IMR-90 (cell line): ENCODE measurements at regions not wholly inside any gene's neighbourhood (a gene's known extent, or its start where the extent isn't known, plus 50 kb on each side); places are given as distances from the start of the nearest gene placed in this dataset.

Source experiments
- ATAC-seq: fragments of 200-7000 bp; cut with Tn5 transposase; 2 replicates; pipeline ENCODE4 v1.9.1; 2020; ENCODE audit warnings: low read depth, mild to moderate bottlenecking, moderate library complexity
- BruUV-seq: library from RNA; stranded (reverse); fragments of 400-500 nt; replicated peaks from 2 replicates; lab custom pipeline; 2021; lab: Mats Ljungman, UMichigan
- CTCF ChIA-PET: fragments of 300-600 bp; formaldehyde crosslinking; extraction: SDS; loops from one replicate; lab custom pipeline; 2021; ENCODE audit warnings: antibody characterized with exemption; lab: Yijun Ruan, JAX
- POLR2A ChIA-PET: fragments of 300-600 bp; sonication (Branson Sonifier 250); formaldehyde crosslinking; loops from one replicate; lab custom pipeline; 2022; ENCODE audit warnings: antibody characterized with exemption; ENCODE audit not compliant: unreplicated experiment; lab: Charles Lee
- DNase-seq: peaks from one replicate; pipeline ENCODE4 v3.0.0; 2013
- H2AFZ ChIP-seq: replicated peaks from 2 replicates; pipeline ENCODE3; 2013; ENCODE audit warnings: low read length, mild to moderate bottlenecking; ENCODE audit not compliant: poor library complexity
- H2AK5ac ChIP-seq: 2 replicates; pipeline ENCODE4 v1.6.1; 2013; ENCODE audit warnings: low read depth, low read length, inconsistent platforms
- H2AK9ac ChIP-seq: replicated peaks from 2 replicates; pipeline ENCODE3; 2013; ENCODE audit warnings: mild to moderate bottlenecking, low read depth, low read length, moderate library complexity; ENCODE audit not compliant: poor library complexity
- H2BK120ac ChIP-seq: 2 replicates; pipeline ENCODE4 v1.6.1; 2013; ENCODE audit warnings: low read depth, low read length, inconsistent platforms
- H2BK15ac ChIP-seq: 3 replicates; pipeline ENCODE4 v1.6.1; 2013; ENCODE audit warnings: low read depth, low read length, inconsistent platforms
- H2BK20ac ChIP-seq: 2 replicates; pipeline ENCODE4 v1.6.1; 2013; ENCODE audit warnings: low read depth, mild to moderate bottlenecking, inconsistent platforms, low read length, moderate library complexity
- H2BK5ac ChIP-seq: 2 replicates; pipeline ENCODE4 v1.6.1; 2013; ENCODE audit warnings: mild to moderate bottlenecking, low read depth, low read length, inconsistent platforms; ENCODE audit not compliant: poor library complexity, severe bottlenecking
- H3K14ac ChIP-seq: replicated peaks from 2 replicates; pipeline ENCODE4 v1.6.1; 2013; ENCODE audit warnings: low read depth, low read length, inconsistent platforms
- H3K18ac ChIP-seq: 2 replicates; pipeline ENCODE4 v1.6.1; 2013; ENCODE audit warnings: low read depth, low read length, control low read depth
- H3K23ac ChIP-seq: 2 replicates; pipeline ENCODE4 v1.6.1; 2013; ENCODE audit warnings: low read depth, low read length, inconsistent platforms
- H3K27ac ChIP-seq: 2 replicates; pipeline ENCODE4 v1.5.1; 2013; ENCODE audit warnings: mild to moderate bottlenecking, control low read depth, low read length; ENCODE audit not compliant: insufficient read depth
- H3K27me3 ChIP-seq: 2 replicates; pipeline ENCODE4 v1.6.1; 2013; ENCODE audit warnings: low read length; ENCODE audit not compliant: control insufficient read depth, insufficient read depth
- H3K36me3 ChIP-seq: 2 replicates; pipeline ENCODE4 v1.6.1; 2013; ENCODE audit warnings: low read length, mixed read lengths; ENCODE audit not compliant: control insufficient read depth, insufficient read depth
- H3K4ac ChIP-seq: 2 replicates; pipeline ENCODE4 v1.6.1; 2013; ENCODE audit warnings: low read depth, low read length, inconsistent platforms
- H3K4me1 ChIP-seq: 2 replicates; pipeline ENCODE4 v1.6.1; 2013; ENCODE audit warnings: low read length, mixed read lengths; ENCODE audit not compliant: control insufficient read depth, insufficient read depth
- H3K4me2 ChIP-seq: 2 replicates; pipeline ENCODE4 v1.6.1; 2013; ENCODE audit warnings: low read depth, mild to moderate bottlenecking, control low read depth, low read length, moderate library complexity
- H3K4me3 ChIP-seq: 2 replicates; pipeline ENCODE4 v1.5.1; 2013; ENCODE audit warnings: low read depth, mild to moderate bottlenecking, control low read depth, low read length, moderate library complexity; ENCODE audit not compliant: insufficient read depth
- H3K56ac ChIP-seq: 2 replicates; pipeline ENCODE4 v1.6.1; 2013; ENCODE audit warnings: low read length, inconsistent platforms; ENCODE audit not compliant: insufficient read depth; ENCODE audit errors: extremely low read depth
- H3K79me1 ChIP-seq, 2 experiments: 2 replicates each; pipeline ENCODE4 v1.6.1; 2013; ENCODE audit warnings: low read length in 2 of 2, inconsistent platforms in 1 of 2, low read depth in 1 of 2
- H3K9ac ChIP-seq: 2 replicates; pipeline ENCODE4 v1.6.1; 2013; ENCODE audit warnings: low read depth, low read length, control low read depth
- H3K9me1 ChIP-seq: 2 replicates; pipeline ENCODE4 v1.6.1; 2013; ENCODE audit warnings: low read length, inconsistent platforms; ENCODE audit not compliant: insufficient read depth
- H3K9me3 ChIP-seq: 2 replicates; pipeline ENCODE4 v1.6.1; 2013; ENCODE audit warnings: low read length; ENCODE audit not compliant: control insufficient read depth, insufficient read depth
- H4K20me1 ChIP-seq: 2 replicates; pipeline ENCODE4 v1.6.1; 2013; ENCODE audit warnings: low read length, inconsistent platforms; ENCODE audit not compliant: insufficient read depth
- H4K5ac ChIP-seq: 2 replicates; pipeline ENCODE4 v1.6.1; 2013; ENCODE audit warnings: mild to moderate bottlenecking, low read depth, low read length, control low read depth
- H4K8ac ChIP-seq, 2 experiments: 2 replicates each; pipeline ENCODE4 v1.6.1; 2013; ENCODE audit warnings: low read depth in 2 of 2, low read length in 2 of 2, control low read depth in 1 of 2, inconsistent platforms in 1 of 2
- H4K91ac ChIP-seq: 2 replicates; pipeline ENCODE4 v1.6.1; 2013; ENCODE audit warnings: low read depth, low read length, inconsistent platforms; ENCODE audit not compliant: insufficient read depth
- CEBPB ChIP-seq: IDR thresholded peaks from 2 replicates; pipeline ENCODE4 v1.6.1; 2012; ENCODE audit warnings: low read depth, low read length, improper control_type of control experiment
- CHD1 ChIP-seq: IDR thresholded peaks from 2 replicates; pipeline ENCODE4 v1.6.1; 2012; ENCODE audit warnings: low read depth, low read length, improper control_type of control experiment
- CTCF ChIP-seq: conservative IDR thresholded peaks from 2 replicates; pipeline ENCODE4 v1.5.1; 2012; ENCODE audit warnings: mild to moderate bottlenecking, low read depth, low read length, improper control_type of control experiment
- FOS ChIP-seq: fragments of 150-350 bp; IDR thresholded peaks from 2 replicates; pipeline ENCODE4 v1.6.1; 2016; ENCODE audit warnings: low read depth, low read length
- MAFK ChIP-seq: IDR thresholded peaks from 2 replicates; pipeline ENCODE4 v1.6.1; 2012; ENCODE audit warnings: low read depth, low read length, improper control_type of control experiment
- MAZ ChIP-seq: IDR thresholded peaks from 2 replicates; pipeline ENCODE4 v1.6.1; 2012; ENCODE audit warnings: low read depth, mild to moderate bottlenecking, low read length, improper control_type of control experiment, moderate library complexity, borderline replicate concordance
- RFX5 ChIP-seq: IDR thresholded peaks from 2 replicates; pipeline ENCODE4 v1.8.0; 2012; ENCODE audit warnings: low read depth, mild to moderate bottlenecking, low read length, moderate library complexity
- dilution Hi-C: fragments of 300-500 bp; cut with HindIII; formaldehyde crosslinking; loops from one replicate; pipeline ENCODE4 v1.14.3; 2018; ENCODE audit warnings: low sequenced_read_pairs; ENCODE audit not compliant: unreplicated experiment
- in situ Hi-C: fragments of 300-500 bp; cut with MboI; formaldehyde crosslinking; loops from 3 replicates; pipeline ENCODE4 v1.14.3; 2019; ENCODE audit warnings: low sequenced_read_pairs, inconsistent platforms, mixed read lengths
- intact Hi-C: fragments of 100-400 bp; cut with micrococcal nuclease; formaldehyde crosslinking; loops from 2 replicates; pipeline ENCODE4 v1.10.0; 2022
- TF ChIP-seq, protein P1 (sequence below): fragments of 150-350 bp; IDR thresholded peaks from 2 replicates; pipeline ENCODE4 v1.6.1; 2016; ENCODE audit warnings: low read depth, mild to moderate bottlenecking, low read length, moderate library complexity, borderline replicate concordance
- TF ChIP-seq, protein P2 (sequence below): fragments of 150-350 bp; IDR thresholded peaks from 2 replicates; pipeline ENCODE4 v1.6.1; 2017; ENCODE audit warnings: mild to moderate bottlenecking, antibody characterized with exemption, low read length, low read depth

GRCh38 chr7:84912018-84912417, 274.8 kb downstream of the SEMA3D start:
- no peak overlapping the region for H3K14ac ChIP-seq
- no peak overlapping the region for H4K5ac ChIP-seq
- H2BK120ac ChIP-seq, result no peak overlapping the region
- no peak overlapping the region for H3K18ac ChIP-seq
- peaks cover 6% of the 10 kb centered on the region for H3K4me1 ChIP-seq
- no peaks in the 10 kb centered on the region for H3K79me1 ChIP-seq
- H3K4me2 ChIP-seq, result no peak overlapping the region
- dilution Hi-C loops (no loop called here), in situ Hi-C loops (no loop called here), intact Hi-C loops (no loop called here)
- H4K91ac ChIP-seq, result no peak overlapping the region
- no peaks in the 10 kb centered on the region for H3K9me3 ChIP-seq
- no peak overlapping the region for H2AK5ac ChIP-seq
- no peaks in the 10 kb centered on the region for H3K27me3 ChIP-seq
- H3K4me3 ChIP-seq, result no peak overlapping the region
- H3K23ac ChIP-seq, result no peak overlapping the region
- no peak overlapping the region for H2BK20ac ChIP-seq
- H4K8ac ChIP-seq, result no peak overlapping the region
- no peaks in the 10 kb centered on the region for H3K36me3 ChIP-seq
- ChIA-PET POLR2A (interaction anchor here (0.8 kb wide), 1 partner anchor 23 kb away, joined by 3 read pairs; no protein-coding TSS in a partner anchor), CTCF (no interaction called here)
- no peak overlapping the region for H2AFZ ChIP-seq
- no peak overlapping the region for H3K4ac ChIP-seq
- no peak for DNase-seq
- no peak overlapping the region for H2AK9ac ChIP-seq
- no TSS peak for BruUV-seq
- no peak for ATAC-seq
- TF ChIP-seq CTCF (no peak), CEBPB (no peak), RFX5 (no peak), MAZ (no peak), CHD1 (no peak), MAFK (no peak), FOS (no peak)
- TF ChIP-seq, protein P1, sequence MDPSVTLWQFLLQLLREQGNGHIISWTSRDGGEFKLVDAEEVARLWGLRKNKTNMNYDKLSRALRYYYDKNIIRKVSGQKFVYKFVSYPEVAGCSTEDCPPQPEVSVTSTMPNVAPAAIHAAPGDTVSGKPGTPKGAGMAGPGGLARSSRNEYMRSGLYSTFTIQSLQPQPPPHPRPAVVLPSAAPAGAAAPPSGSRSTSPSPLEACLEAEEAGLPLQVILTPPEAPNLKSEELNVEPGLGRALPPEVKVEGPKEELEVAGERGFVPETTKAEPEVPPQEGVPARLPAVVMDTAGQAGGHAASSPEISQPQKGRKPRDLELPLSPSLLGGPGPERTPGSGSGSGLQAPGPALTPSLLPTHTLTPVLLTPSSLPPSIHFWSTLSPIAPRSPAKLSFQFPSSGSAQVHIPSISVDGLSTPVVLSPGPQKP, result no peak
- TF ChIP-seq, protein P2, sequence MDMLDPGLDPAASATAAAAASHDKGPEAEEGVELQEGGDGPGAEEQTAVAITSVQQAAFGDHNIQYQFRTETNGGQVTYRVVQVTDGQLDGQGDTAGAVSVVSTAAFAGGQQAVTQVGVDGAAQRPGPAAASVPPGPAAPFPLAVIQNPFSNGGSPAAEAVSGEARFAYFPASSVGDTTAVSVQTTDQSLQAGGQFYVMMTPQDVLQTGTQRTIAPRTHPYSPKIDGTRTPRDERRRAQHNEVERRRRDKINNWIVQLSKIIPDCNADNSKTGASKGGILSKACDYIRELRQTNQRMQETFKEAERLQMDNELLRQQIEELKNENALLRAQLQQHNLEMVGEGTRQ, result no peak
- H4K20me1 ChIP-seq, result no peaks in the 10 kb centered on the region
- H2BK15ac ChIP-seq, result no peak overlapping the region
- H3K9me1 ChIP-seq, result peaks cover 4% of the 10 kb centered on the region; the same call in 1 of the 2 replicates
- no peak overlapping the region for H3K27ac ChIP-seq
- H3K9ac ChIP-seq, result no peak overlapping the region
- no peak overlapping the region for H3K56ac ChIP-seq
- H2BK5ac ChIP-seq, result no peak overlapping the region
